ENCODE measurements at regions not wholly inside any gene's neighbourhood (a gene's known extent, or its start where the extent isn't known, plus 50 kb on each side); places are given as distances from the start of the nearest gene placed in this dataset.

DNA sequence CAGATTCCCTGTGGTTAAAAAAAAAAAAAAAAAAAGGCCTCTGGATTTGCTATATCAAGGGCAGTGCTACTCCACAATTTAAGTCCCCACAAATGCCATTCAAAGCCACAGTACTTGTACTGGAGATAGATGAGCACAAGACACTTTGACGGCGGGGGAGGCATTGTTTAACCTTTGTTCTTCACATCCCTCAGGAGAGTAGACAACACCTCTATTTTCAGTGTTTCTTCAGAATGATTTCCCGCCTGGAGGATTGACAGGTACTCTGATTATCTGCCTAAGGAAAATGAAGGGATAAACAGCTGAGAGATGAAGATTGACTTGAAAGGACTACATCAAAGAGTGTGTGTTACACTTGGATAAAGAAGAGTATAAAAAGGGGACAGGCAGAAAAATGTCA, 58.7 kb downstream of the OTOL1 start:
- DNase-seq (ENCODE audit: low read depth, low spot score): no peak
- CTCF ChIA-PET: no interaction called here
- POLR2A ChIA-PET: no interaction called here
- Histone ChIP-seq H3K27me3 (ENCODE audit: control insufficient read depth, insufficient read depth, low read length) (no peaks in the 10 kb centered on the region), H3K27ac (ENCODE audit: low read depth, low read length) (no peak overlapping the region), H3K4me3 (ENCODE audit: low read depth, low read length) (no peak overlapping the region), H3K9me3 (ENCODE audit: control insufficient read depth, insufficient read depth, low read length) (no peaks in the 10 kb centered on the region)
- TF ChIP-seq, protein P1, sequence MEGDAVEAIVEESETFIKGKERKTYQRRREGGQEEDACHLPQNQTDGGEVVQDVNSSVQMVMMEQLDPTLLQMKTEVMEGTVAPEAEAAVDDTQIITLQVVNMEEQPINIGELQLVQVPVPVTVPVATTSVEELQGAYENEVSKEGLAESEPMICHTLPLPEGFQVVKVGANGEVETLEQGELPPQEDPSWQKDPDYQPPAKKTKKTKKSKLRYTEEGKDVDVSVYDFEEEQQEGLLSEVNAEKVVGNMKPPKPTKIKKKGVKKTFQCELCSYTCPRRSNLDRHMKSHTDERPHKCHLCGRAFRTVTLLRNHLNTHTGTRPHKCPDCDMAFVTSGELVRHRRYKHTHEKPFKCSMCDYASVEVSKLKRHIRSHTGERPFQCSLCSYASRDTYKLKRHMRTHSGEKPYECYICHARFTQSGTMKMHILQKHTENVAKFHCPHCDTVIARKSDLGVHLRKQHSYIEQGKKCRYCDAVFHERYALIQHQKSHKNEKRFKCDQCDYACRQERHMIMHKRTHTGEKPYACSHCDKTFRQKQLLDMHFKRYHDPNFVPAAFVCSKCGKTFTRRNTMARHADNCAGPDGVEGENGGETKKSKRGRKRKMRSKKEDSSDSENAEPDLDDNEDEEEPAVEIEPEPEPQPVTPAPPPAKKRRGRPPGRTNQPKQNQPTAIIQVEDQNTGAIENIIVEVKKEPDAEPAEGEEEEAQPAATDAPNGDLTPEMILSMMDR (IDR thresholded peaks at IDR 0.05; ENCODE audit: low read depth, low read length): no peak

DNA sequence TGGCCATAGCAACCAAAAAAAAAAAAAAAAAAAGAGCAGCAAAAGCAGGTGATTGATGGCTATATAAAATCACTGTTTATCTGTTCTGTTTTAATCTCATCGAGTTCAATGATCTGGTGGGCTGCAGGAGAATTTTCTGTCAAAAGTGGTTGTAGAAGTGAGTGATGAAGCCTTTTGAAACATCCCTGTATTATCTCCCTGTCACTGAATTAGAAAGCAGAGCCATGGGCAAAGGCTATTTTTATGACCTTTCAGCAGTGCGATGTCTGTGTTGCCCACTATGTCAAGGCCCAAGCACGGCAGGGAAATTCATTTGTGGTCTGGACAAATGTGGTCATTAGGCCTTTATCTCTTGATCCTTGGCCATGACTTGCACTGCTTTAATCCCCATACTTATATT, 59.9 kb downstream of the OTOL1 start:
- DNase-seq (ENCODE audit: low read depth, low spot score): no peak
- Histone ChIP-seq H3K9me3 (ENCODE audit: control insufficient read depth, insufficient read depth, low read length) (no peaks in the 10 kb centered on the region), H3K4me3 (ENCODE audit: low read depth, low read length) (no peak overlapping the region), H3K27ac (ENCODE audit: low read depth, low read length) (no peak overlapping the region), H3K27me3 (ENCODE audit: control insufficient read depth, insufficient read depth, low read length) (no peaks in the 10 kb centered on the region)
- ChIA-PET CTCF (no interaction called here), POLR2A (no interaction called here)
- TF ChIP-seq, protein P1 (IDR thresholded peaks at IDR 0.05; ENCODE audit: low read depth, low read length): no peak

DNA sequence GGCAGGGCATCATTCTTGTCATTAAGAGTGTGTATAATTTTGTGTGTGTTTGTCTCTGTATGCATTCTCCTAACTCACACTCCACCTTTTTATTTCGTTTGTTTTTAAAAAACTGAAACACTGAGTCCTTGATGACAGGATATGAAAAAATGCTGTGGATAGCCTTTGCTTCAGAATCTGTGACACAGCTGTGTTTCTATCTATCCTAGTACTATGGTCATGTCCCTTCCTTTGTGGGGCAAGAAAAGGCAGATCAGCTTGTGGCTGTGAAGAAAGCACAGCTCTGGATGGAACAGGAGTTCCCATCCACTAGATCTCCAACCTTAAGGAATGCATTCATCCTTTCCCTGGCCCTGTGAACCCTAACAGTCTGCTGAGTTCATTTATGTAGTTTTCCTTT, 60.3 kb downstream of the OTOL1 start:
- ChIA-PET POLR2A (no interaction called here), CTCF (no interaction called here)
- DNase-seq (ENCODE audit: low read depth, low spot score): no peak
- no peaks in the 10 kb centered on the region for H3K9me3 ChIP-seq (ENCODE audit: control insufficient read depth, insufficient read depth, low read length)
- no peak overlapping the region for H3K27ac ChIP-seq (ENCODE audit: low read depth, low read length)
- TF ChIP-seq, protein P1 (IDR thresholded peaks at IDR 0.05; ENCODE audit: low read depth, low read length): no peak
- no peak overlapping the region for H3K4me3 ChIP-seq (ENCODE audit: low read depth, low read length)
- no peaks in the 10 kb centered on the region for H3K27me3 ChIP-seq (ENCODE audit: control insufficient read depth, insufficient read depth, low read length)

DNA sequence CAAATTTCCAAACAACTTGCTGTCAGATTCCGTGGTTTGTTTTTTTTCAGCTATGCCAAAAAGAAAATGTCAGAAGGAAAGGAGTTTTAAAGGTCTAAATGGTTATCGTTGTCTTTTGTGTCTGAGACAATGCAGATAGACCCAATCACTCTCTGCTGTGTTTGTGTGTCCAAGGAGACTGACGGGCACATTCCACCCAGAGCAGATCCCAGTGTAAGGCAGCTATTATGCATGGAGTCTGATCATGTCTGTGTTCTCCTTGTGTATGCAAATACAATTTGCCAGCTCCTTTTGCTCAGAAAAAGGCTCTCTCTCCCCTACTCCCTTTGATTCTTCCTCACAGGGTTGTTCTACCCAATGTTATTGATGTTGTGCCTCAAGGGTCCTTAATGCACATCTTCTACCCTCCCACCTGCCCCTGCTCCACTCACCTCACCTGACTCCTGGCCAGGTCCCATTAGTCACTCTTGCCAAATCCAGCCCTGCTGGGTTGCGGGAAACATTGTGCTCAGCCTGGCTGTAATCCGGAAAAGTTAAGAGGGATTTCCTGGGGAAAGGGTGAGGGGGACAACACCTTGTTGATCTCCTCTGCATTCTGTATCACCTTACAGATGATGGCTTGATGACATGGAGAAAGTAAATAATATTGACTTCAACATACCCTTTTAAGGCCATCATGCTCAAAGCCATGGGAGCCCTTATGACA, 61.0 kb downstream of the OTOL1 start:
- no peak for DNase-seq (ENCODE audit: low read depth, low spot score)
- ChIA-PET POLR2A (no interaction called here), CTCF (interaction anchor here (0.6 kb wide), 1 partner anchor 1934 kb away, joined by 3 read pairs; no protein-coding TSS in a partner anchor)
- Histone ChIP-seq H3K27me3 (ENCODE audit: control insufficient read depth, insufficient read depth, low read length) (no peaks in the 10 kb centered on the region), H3K9me3 (ENCODE audit: control insufficient read depth, insufficient read depth, low read length) (no peaks in the 10 kb centered on the region), H3K27ac (ENCODE audit: low read depth, low read length) (no peak overlapping the region), H3K4me3 (ENCODE audit: low read depth, low read length) (no peak overlapping the region)
- TF ChIP-seq, protein P1 (IDR thresholded peaks at IDR 0.05; ENCODE audit: low read depth, low read length): no peak

DNA sequence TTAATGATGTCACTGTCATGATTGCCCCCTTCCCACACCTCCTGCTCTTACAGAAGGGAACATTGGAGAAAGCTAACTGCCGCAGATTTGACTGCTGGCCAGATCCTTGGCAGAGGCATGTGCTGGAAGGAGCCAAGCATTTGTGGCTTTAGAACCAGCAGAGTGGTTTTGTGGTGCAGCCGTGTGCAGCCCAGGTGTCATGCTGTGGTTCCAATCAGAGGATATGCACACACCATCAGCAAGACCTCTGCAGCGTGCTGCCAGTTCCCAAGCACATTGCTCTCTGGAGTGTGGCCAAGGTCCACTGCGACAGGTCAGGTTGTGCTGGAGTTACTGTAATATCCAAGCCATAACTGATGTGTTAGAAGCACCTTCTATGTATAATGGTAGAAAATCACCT, 61.6 kb downstream of the OTOL1 start:
- Histone ChIP-seq H3K4me3 (ENCODE audit: low read depth, low read length) (no peak overlapping the region), H3K27ac (ENCODE audit: low read depth, low read length) (no peak overlapping the region), H3K27me3 (ENCODE audit: control insufficient read depth, insufficient read depth, low read length) (no peaks in the 10 kb centered on the region), H3K9me3 (ENCODE audit: control insufficient read depth, insufficient read depth, low read length) (no peaks in the 10 kb centered on the region)
- POLR2A ChIA-PET: no interaction called here
- TF ChIP-seq, protein P1 (IDR thresholded peaks at IDR 0.05; ENCODE audit: low read depth, low read length): no peak
- CTCF ChIA-PET: no interaction called here
- DNase-seq (ENCODE audit: low read depth, low spot score): no peak
